Effector memory CD8-positive, alpha-beta T cell (primary cell): ENCODE measurements at regions not wholly inside any gene's neighbourhood (a gene's known extent, or its start where the extent isn't known, plus 50 kb on each side); places are given as distances from the start of the nearest gene placed in this dataset.

Experiments
- ATAC-seq: fragments of 150-1000 bp; cut with Tn5 transposase; replicated peaks from 2 replicates; pipeline ENCODE4 v1.10.0; 2021; ENCODE audit warnings: mild to moderate bottlenecking, moderate library complexity
- DNase-seq, 3 experiments: peaks; one replicate each; pipeline ENCODE4 v3.0.0; 2021
- H3K27ac Mint-ChIP-seq, 2 donors: one replicate each; pipeline ENCODE4 v1.8.0; 2022; ENCODE audit warnings: mild to moderate bottlenecking in 2 of 2, mixed read lengths in 2 of 2, moderate library complexity in 2 of 2
- H3K27me3 Mint-ChIP-seq, 2 donors: one replicate each; pipeline ENCODE4 v1.8.0; 2022; ENCODE audit warnings: mixed read lengths in 2 of 2
- H3K36me3 Mint-ChIP-seq: one replicate; pipeline ENCODE4 v1.8.0; 2022; ENCODE audit warnings: mild to moderate bottlenecking, moderate library complexity, mixed read lengths; ENCODE audit not compliant: insufficient read depth
- H3K4me1 Mint-ChIP-seq, 2 donors: one replicate each; pipeline ENCODE4 v1.8.0; 2022; ENCODE audit warnings: low read depth in 2 of 2, mixed read lengths in 2 of 2
- H3K4me3 Mint-ChIP-seq, 2 donors: one replicate each; pipeline ENCODE4 v1.8.0; 2022; ENCODE audit warnings: mild to moderate bottlenecking in 2 of 2, mixed read lengths in 2 of 2, moderate library complexity in 2 of 2
- H3K9me3 Mint-ChIP-seq, 2 donors: one replicate each; pipeline ENCODE4 v1.8.0; 2022; ENCODE audit warnings: mixed read lengths in 2 of 2

GRCh38 chr12:16919551-16919950 is 313.6 kb upstream of the LMO3 start:
- no peak for ATAC-seq
- H3K4me1 Mint-ChIP-seq: no peaks in the 10 kb centered on the region
- no peak for DNase-seq
- H3K9me3 Mint-ChIP-seq: peaks cover 9 to 30% of the 10 kb centered on the region in 2 donors
- no peak overlapping the region for H3K27ac Mint-ChIP-seq
- no peak overlapping the region for H3K4me3 Mint-ChIP-seq
- H3K27me3 Mint-ChIP-seq: no peaks in the 10 kb centered on the region
- H3K36me3 Mint-ChIP-seq: no peaks in the 10 kb centered on the region

GRCh38 chr12:16914853-16915252 is 308.9 kb upstream of the LMO3 start:
- H3K4me1 Mint-ChIP-seq: no peaks in the 10 kb centered on the region
- no peak overlapping the region for H3K4me3 Mint-ChIP-seq
- H3K27me3 Mint-ChIP-seq: no peaks in the 10 kb centered on the region
- no peak for DNase-seq
- no peak overlapping the region for H3K27ac Mint-ChIP-seq
- peaks cover 9 to 43% of the 10 kb centered on the region in 2 donors for H3K9me3 Mint-ChIP-seq
- ATAC-seq: no peak
- no peaks in the 10 kb centered on the region for H3K36me3 Mint-ChIP-seq

GRCh38 chr12:16913832-16914490 is 308.0 kb upstream of the LMO3 start:
- Mint-ChIP-seq H3K9me3 (peaks cover 9 to 43% of the 10 kb centered on the region in 2 donors), H3K4me3 (no peak overlapping the region), H3K27me3 (no peaks in the 10 kb centered on the region), H3K4me1 (no peaks in the 10 kb centered on the region), H3K27ac (no peak overlapping the region), H3K36me3 (no peaks in the 10 kb centered on the region)
- ATAC-seq (no peak), DNase-seq (no peak)

GRCh38 chr12:16901946-16902345 is 296.0 kb upstream of the LMO3 start:
- H3K9me3 Mint-ChIP-seq: peaks cover 6 to 15% of the 10 kb centered on the region in 2 donors
- no peak overlapping the region for H3K4me3 Mint-ChIP-seq
- ATAC-seq (no peak), DNase-seq (no peak)
- no peak overlapping the region for H3K27ac Mint-ChIP-seq
- no peaks in the 10 kb centered on the region for H3K27me3 Mint-ChIP-seq
- H3K4me1 Mint-ChIP-seq: no peaks in the 10 kb centered on the region
- H3K36me3 Mint-ChIP-seq: peaks cover 2% of the 10 kb centered on the region

GRCh38 chr12:16893426-16893825 is 287.5 kb upstream of the LMO3 start:
- ATAC-seq (no peak), DNase-seq (no peak)
- H3K4me1 Mint-ChIP-seq: no peaks in the 10 kb centered on the region
- H3K4me3 Mint-ChIP-seq: no peak overlapping the region
- H3K27me3 Mint-ChIP-seq: no peaks in the 10 kb centered on the region
- H3K36me3 Mint-ChIP-seq: no peaks in the 10 kb centered on the region
- H3K27ac Mint-ChIP-seq: no peak overlapping the region
- H3K9me3 Mint-ChIP-seq: peaks cover 7 to 27% of the 10 kb centered on the region in 2 donors

- H3K4me1 Mint-ChIP-seq: no peaks in the 10 kb centered on the region
- no peak overlapping the region for H3K4me3 Mint-ChIP-seq
- DNase-seq (no peak), ATAC-seq (no peak)
- no peaks in the 10 kb centered on the region for H3K27me3 Mint-ChIP-seq
- H3K27ac Mint-ChIP-seq: no peak overlapping the region
- H3K9me3 Mint-ChIP-seq: peaks cover 7 to 38% of the 10 kb centered on the region in 2 donors
- no peaks in the 10 kb centered on the region for H3K36me3 Mint-ChIP-seq
Observed at GRCh38 chr12:16891673-16892072, 285.7 kb upstream of the LMO3 start.

- ATAC-seq: no peak
- Mint-ChIP-seq H3K9me3 (peaks cover 10 to 47% of the 10 kb centered on the region in 2 donors), H3K27ac (no peak overlapping the region), H3K4me1 (no peaks in the 10 kb centered on the region), H3K36me3 (no peaks in the 10 kb centered on the region), H3K4me3 (no peak overlapping the region), H3K27me3 (no peaks in the 10 kb centered on the region)
- DNase-seq: no peak
Observed at GRCh38 chr12:16884819-16885218, 278.9 kb upstream of the LMO3 start.

GRCh38 chr12:16884056-16884455 is 278.1 kb upstream of the LMO3 start:
- Mint-ChIP-seq H3K36me3 (no peaks in the 10 kb centered on the region), H3K27me3 (no peaks in the 10 kb centered on the region), H3K4me1 (no peaks in the 10 kb centered on the region), H3K27ac (no peak overlapping the region), H3K4me3 (no peak overlapping the region), H3K9me3 (peaks cover 9 to 39% of the 10 kb centered on the region in 2 donors)
- ATAC-seq (no peak), DNase-seq (no peak)

- Mint-ChIP-seq H3K4me1 (no peaks in the 10 kb centered on the region), H3K36me3 (no peaks in the 10 kb centered on the region), H3K9me3 (peaks cover 8 to 23% of the 10 kb centered on the region in 2 donors), H3K27ac (no peak overlapping the region), H3K4me3 (no peak overlapping the region), H3K27me3 (no peaks in the 10 kb centered on the region)
- ATAC-seq (no peak), DNase-seq (no peak)
Observed at GRCh38 chr12:16881986-16882570, 276.1 kb upstream of the LMO3 start.

- Mint-ChIP-seq H3K4me3 (no peak overlapping the region), H3K4me1 (no peaks in the 10 kb centered on the region), H3K9me3 (peaks cover 7 to 16% of the 10 kb centered on the region in 2 donors), H3K27me3 (no peaks in the 10 kb centered on the region), H3K36me3 (no peaks in the 10 kb centered on the region), H3K27ac (no peak overlapping the region)
- no peak for ATAC-seq
- DNase-seq: no peak
Observed at GRCh38 chr12:16880864-16881285, 274.9 kb upstream of the LMO3 start.

- H3K4me1 Mint-ChIP-seq: no peaks in the 10 kb centered on the region
- no peak for DNase-seq
- H3K9me3 Mint-ChIP-seq: peaks cover 5 to 6% of the 10 kb centered on the region in 2 donors
- no peak overlapping the region for H3K4me3 Mint-ChIP-seq
- no peaks in the 10 kb centered on the region for H3K36me3 Mint-ChIP-seq
- no peaks in the 10 kb centered on the region for H3K27me3 Mint-ChIP-seq
- no peak overlapping the region for H3K27ac Mint-ChIP-seq
- ATAC-seq: no peak
Observed at GRCh38 chr12:16870845-16871244, 264.9 kb upstream of the LMO3 start.

- ATAC-seq (no peak), DNase-seq (no peak)
- Mint-ChIP-seq H3K9me3 (peaks cover 0 to 4% of the 10 kb centered on the region in 2 donors), H3K36me3 (no peaks in the 10 kb centered on the region), H3K27ac (no peak overlapping the region), H3K4me3 (no peak overlapping the region), H3K27me3 (no peaks in the 10 kb centered on the region), H3K4me1 (no peaks in the 10 kb centered on the region)
Observed at GRCh38 chr12:16863742-16864141, 257.8 kb upstream of the LMO3 start.

GRCh38 chr12:16857456-16857923 is 251.5 kb upstream of the LMO3 start:
- ATAC-seq: no peak
- H3K4me3 Mint-ChIP-seq: no peak overlapping the region

GRCh38 chr12:16854465-16854864 is 248.5 kb upstream of the LMO3 start:
- ATAC-seq (no peak), DNase-seq (no peak)
- Mint-ChIP-seq H3K36me3 (no peaks in the 10 kb centered on the region), H3K9me3 (peaks cover 0 to 2% of the 10 kb centered on the region in 2 donors), H3K4me3 (no peak overlapping the region), H3K27ac (no peak overlapping the region), H3K27me3 (no peaks in the 10 kb centered on the region), H3K4me1 (no peaks in the 10 kb centered on the region)

More at GRCh38 chr12:16857456-16857923, 251.5 kb upstream of the LMO3 start:
- Mint-ChIP-seq H3K27ac (no peak overlapping the region), H3K9me3 (peaks cover 0 to 4% of the 10 kb centered on the region in 2 donors), H3K4me1 (no peaks in the 10 kb centered on the region), H3K36me3 (no peaks in the 10 kb centered on the region), H3K27me3 (no peaks in the 10 kb centered on the region)
- DNase-seq: no peak
